OCI-LY1 (cell line): ENCODE measurements at regions not wholly inside any gene's neighbourhood (a gene's known extent, or its start where the extent isn't known, plus 50 kb on each side); places are given as distances from the start of the nearest gene placed in this dataset.

Experiments used
- H2AFZ ChIP-seq: fragments of 200-600 bp; sonication (generic), shearing (Covaris generic); 2 replicates; pipeline ENCODE4 v1.6.0; 2014; ENCODE audit warnings: antibody characterized with exemption, mild to moderate bottlenecking, low read length
- H3F3A ChIP-seq: fragments of 200-600 bp; sonication (generic), shearing (Covaris generic); 2 replicates; pipeline ENCODE4 v1.6.0; 2014; ENCODE audit warnings: mild to moderate bottlenecking, antibody characterized with exemption, low read length, moderate library complexity; ENCODE audit not compliant: insufficient read depth
- H3K27ac ChIP-seq: fragments of 200-600 bp; sonication (generic); 2 replicates; pipeline ENCODE4 v1.5.1; 2014; ENCODE audit warnings: low read length, mixed run types, mild to moderate bottlenecking, low read depth; ENCODE audit not compliant: poor library complexity, severe bottlenecking
- H3K27me3 ChIP-seq: fragments of 200-600 bp; sonication (generic); 2 replicates; pipeline ENCODE4 v1.6.0; 2014; ENCODE audit warnings: antibody characterized with exemption, mild to moderate bottlenecking, low read length, moderate library complexity; ENCODE audit not compliant: insufficient read depth
- H3K36me3 ChIP-seq: fragments of 200-600 bp; sonication (generic); 2 replicates; pipeline ENCODE4 v1.6.1; 2014; ENCODE audit warnings: mild to moderate bottlenecking, antibody characterized with exemption, low read length, moderate library complexity, mixed read lengths; ENCODE audit not compliant: insufficient read depth
- H3K4me1 ChIP-seq: fragments of 200-600 bp; sonication (generic); 2 replicates; pipeline ENCODE4 v1.5.1; 2014; ENCODE audit warnings: mild to moderate bottlenecking, low read length, moderate library complexity; ENCODE audit not compliant: insufficient read depth, severe bottlenecking
- H3K4me2 ChIP-seq: fragments of 200-600 bp; sonication (generic), shearing (Covaris generic); 2 replicates; pipeline ENCODE4 v1.6.1; 2014; ENCODE audit warnings: low read length
- H3K4me3 ChIP-seq: fragments of 200-600 bp; sonication (generic); 2 replicates; pipeline ENCODE4 v1.5.1; 2014; ENCODE audit warnings: low read length, low read depth, mild to moderate bottlenecking, mixed read lengths; ENCODE audit not compliant: poor library complexity, severe bottlenecking
- H3K79me2 ChIP-seq: fragments of 200-600 bp; shearing (Covaris generic); 2 replicates; pipeline ENCODE4 v1.6.1; 2016; ENCODE audit warnings: mixed run types, low read length, mixed read lengths; ENCODE audit not compliant: insufficient read depth
- H3K9ac ChIP-seq: fragments of 200-600 bp; sonication (generic), shearing (Covaris generic); 2 replicates; pipeline ENCODE4 v1.6.1; 2014; ENCODE audit warnings: mild to moderate bottlenecking, low read length, mixed read lengths
- H3K9me2 ChIP-seq: fragments of 200-600 bp; sonication (generic), shearing (Covaris generic); 2 replicates; pipeline ENCODE4 v1.6.1; 2014; ENCODE audit warnings: low read depth, mild to moderate bottlenecking, low read length, mixed read lengths
- H3K9me3 ChIP-seq: fragments of 200-600 bp; shearing (Covaris generic); 2 replicates; pipeline ENCODE4 v1.6.1; 2014; ENCODE audit warnings: low read length, mixed read lengths
- H4K20me1 ChIP-seq: fragments of 200-600 bp; sonication (generic), shearing (Covaris generic); 2 replicates; pipeline ENCODE4 v1.6.0; 2016; ENCODE audit warnings: mild to moderate bottlenecking, low read length; ENCODE audit not compliant: insufficient read depth
- EZH2 ChIP-seq: fragments of 200-600 bp; sonication (generic), shearing (Covaris generic); IDR thresholded peaks from 2 replicates; pipeline ENCODE4 v1.8.0; 2017; ENCODE audit warnings: borderline replicate concordance, mixed run types, mild to moderate bottlenecking, antibody characterized with exemption, low read length, moderate library complexity, mixed read lengths
- TF ChIP-seq, protein P1 (sequence below): fragments of 200-600 bp; sonication (generic), shearing (Covaris generic); IDR thresholded peaks from 2 replicates; pipeline ENCODE4 v1.5.1; 2017; ENCODE audit warnings: mild to moderate bottlenecking, antibody characterized with exemption, low read length, moderate library complexity, mixed read lengths

DNA sequence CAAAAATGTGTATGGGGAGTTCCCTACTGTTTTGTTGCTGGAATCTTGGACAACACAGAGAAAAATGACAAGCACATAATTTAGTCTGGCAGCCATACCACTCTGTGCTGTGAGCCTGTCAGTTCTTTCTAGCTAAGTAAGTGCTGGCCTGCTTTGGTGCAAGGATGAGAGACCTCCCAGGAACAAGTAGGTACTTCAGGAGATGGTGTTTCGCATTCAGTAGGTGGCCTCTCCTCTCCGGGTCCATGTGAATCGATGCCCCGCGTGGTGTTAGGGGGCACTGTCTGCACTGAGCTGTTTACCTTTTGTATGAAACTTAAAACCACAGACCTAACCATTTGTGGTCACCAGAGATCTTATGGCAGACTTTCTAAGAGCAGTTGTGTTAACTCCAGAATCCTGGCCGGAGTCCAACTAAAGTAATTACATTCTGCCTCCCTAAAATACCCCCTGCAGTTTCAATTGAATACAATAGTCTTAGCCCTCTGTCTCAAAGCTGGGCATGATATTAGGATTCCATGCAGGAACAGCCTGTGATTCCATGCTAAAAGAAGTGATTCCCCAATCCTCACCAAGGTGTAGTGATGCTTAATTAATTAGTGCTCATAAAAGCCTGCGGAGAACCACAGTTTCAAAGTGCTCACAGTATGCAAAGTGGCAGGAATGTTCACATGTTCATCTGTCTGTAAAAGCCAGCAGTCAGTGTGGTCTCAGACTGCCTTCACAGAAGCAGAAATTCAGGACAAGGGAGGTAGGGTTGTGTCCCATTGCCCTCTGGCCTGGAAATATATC is 64.2 kb downstream of the LLPH start:
- no peaks in the 10 kb centered on the region for H3F3A ChIP-seq
- TF ChIP-seq, protein P1, sequence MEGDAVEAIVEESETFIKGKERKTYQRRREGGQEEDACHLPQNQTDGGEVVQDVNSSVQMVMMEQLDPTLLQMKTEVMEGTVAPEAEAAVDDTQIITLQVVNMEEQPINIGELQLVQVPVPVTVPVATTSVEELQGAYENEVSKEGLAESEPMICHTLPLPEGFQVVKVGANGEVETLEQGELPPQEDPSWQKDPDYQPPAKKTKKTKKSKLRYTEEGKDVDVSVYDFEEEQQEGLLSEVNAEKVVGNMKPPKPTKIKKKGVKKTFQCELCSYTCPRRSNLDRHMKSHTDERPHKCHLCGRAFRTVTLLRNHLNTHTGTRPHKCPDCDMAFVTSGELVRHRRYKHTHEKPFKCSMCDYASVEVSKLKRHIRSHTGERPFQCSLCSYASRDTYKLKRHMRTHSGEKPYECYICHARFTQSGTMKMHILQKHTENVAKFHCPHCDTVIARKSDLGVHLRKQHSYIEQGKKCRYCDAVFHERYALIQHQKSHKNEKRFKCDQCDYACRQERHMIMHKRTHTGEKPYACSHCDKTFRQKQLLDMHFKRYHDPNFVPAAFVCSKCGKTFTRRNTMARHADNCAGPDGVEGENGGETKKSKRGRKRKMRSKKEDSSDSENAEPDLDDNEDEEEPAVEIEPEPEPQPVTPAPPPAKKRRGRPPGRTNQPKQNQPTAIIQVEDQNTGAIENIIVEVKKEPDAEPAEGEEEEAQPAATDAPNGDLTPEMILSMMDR = no peak
- H3K9ac ChIP-seq = no peak overlapping the region
- H3K9me2 ChIP-seq = no peaks in the 10 kb centered on the region
- H4K20me1 ChIP-seq = no peaks in the 10 kb centered on the region
- H3K4me3 ChIP-seq = no peak overlapping the region
- H3K27ac ChIP-seq = no peak overlapping the region
- no peaks in the 10 kb centered on the region for H3K36me3 ChIP-seq
- no peaks in the 10 kb centered on the region for H3K4me1 ChIP-seq
- H3K9me3 ChIP-seq = no peaks in the 10 kb centered on the region
- no peak overlapping the region for H2AFZ ChIP-seq
- H3K27me3 ChIP-seq = no peaks in the 10 kb centered on the region
- no peak overlapping the region for H3K4me2 ChIP-seq
- H3K79me2 ChIP-seq = no peaks in the 10 kb centered on the region

DNA sequence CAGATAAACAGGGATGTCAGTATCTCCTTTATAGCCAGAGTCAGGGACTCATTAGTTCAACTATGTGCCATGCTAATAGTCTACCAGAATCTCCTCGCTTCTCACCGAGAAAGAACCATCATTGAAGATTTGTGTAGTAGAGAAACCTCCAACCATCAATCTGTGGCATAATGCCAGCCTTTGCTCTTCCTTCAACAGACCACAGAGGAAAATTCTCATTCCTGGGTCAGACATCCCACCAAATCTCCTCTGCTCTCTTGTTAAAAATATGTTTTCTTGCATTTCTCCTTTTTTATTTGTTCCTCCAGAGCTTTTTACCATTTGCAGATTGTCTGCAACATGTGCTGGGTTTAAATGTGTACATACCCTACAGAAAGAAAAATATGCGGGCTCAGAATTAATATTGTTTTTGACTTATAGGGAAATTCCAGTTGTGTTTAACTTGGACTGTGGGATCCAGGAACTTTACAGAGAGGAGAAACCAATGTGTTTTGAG is 64.9 kb downstream of the LLPH start:
- Histone ChIP-seq H2AFZ (no peak overlapping the region), H3K9me3 (no peaks in the 10 kb centered on the region), H3K4me1 (no peaks in the 10 kb centered on the region), H3K4me2 (no peak overlapping the region), H3K9me2 (no peaks in the 10 kb centered on the region), H3F3A (no peaks in the 10 kb centered on the region), H3K9ac (no peak overlapping the region), H3K36me3 (no peaks in the 10 kb centered on the region), H3K27me3 (no peaks in the 10 kb centered on the region), H3K27ac (no peak overlapping the region), H3K79me2 (no peaks in the 10 kb centered on the region), H3K4me3 (no peak overlapping the region), H4K20me1 (no peaks in the 10 kb centered on the region)
- TF ChIP-seq EZH2 = no peak
- TF ChIP-seq, protein P1 = no peak

DNA sequence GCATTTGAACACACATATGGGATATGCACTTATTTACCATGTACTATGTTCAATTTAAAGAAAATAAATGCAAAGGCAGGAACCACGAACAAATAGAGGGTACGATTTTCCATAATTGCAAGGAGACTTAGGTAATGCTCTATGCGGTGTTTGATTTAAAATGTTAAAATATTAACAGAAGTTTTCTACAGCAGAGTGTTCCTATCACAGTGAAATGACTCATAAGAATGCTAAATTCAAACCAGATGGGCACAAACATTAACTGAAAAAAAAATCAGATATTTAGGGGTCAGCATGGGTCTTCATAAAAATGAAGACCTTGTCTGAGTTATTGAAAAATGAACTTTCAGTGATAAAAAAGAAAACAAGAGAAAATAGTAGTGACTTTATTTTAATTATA is 65.4 kb downstream of the LLPH start:
- Histone ChIP-seq H2AFZ (no peak overlapping the region), H3K9me3 (no peaks in the 10 kb centered on the region), H3K9ac (no peak overlapping the region), H3K4me1 (no peaks in the 10 kb centered on the region), H3K4me2 (no peak overlapping the region), H3K27ac (no peak overlapping the region), H4K20me1 (no peaks in the 10 kb centered on the region), H3K36me3 (no peaks in the 10 kb centered on the region), H3K79me2 (no peaks in the 10 kb centered on the region), H3K27me3 (no peaks in the 10 kb centered on the region), H3K4me3 (no peak overlapping the region), H3F3A (no peaks in the 10 kb centered on the region), H3K9me2 (no peaks in the 10 kb centered on the region)
- TF ChIP-seq, protein P1 = no peak
- TF ChIP-seq EZH2 = no peak
